Left ventricle myocardium inferior (tissue), 1 donor: ENCODE measurements at regions not wholly inside any gene's neighbourhood (a gene's known extent, or its start where the extent isn't known, plus 50 kb on each side); places are given as distances from the start of the nearest gene placed in this dataset.

Experiments used
- DNase-seq: peaks from one replicate; pipeline ENCODE4 v3.0.0-alpha.2; 2020
- H3K27ac ChIP-seq: fragments of 200-600 bp; replicated peaks from 2 replicates; pipeline ENCODE4 v1.8.0; 2021
- H3K27me3 ChIP-seq: fragments of 200-600 bp; 2 replicates; pipeline ENCODE4 v1.8.0; 2021; ENCODE audit warnings: low read depth
- H3K36me3 ChIP-seq: fragments of 200-600 bp; 2 replicates; pipeline ENCODE4 v1.8.0; 2021
- H3K4me1 ChIP-seq: fragments of 200-600 bp; 2 replicates; pipeline ENCODE4 v1.8.0; 2021
- H3K4me3 ChIP-seq: fragments of 200-600 bp; 2 replicates; pipeline ENCODE4 v1.8.0; 2021; ENCODE audit warnings: mild to moderate bottlenecking, moderate library complexity
- H3K9me3 ChIP-seq: fragments of 200-600 bp; replicated peaks from 2 replicates; pipeline ENCODE4 v1.8.0; 2021
- CTCF ChIP-seq: fragments of 200-600 bp; IDR thresholded peaks from 2 replicates; pipeline ENCODE4 v1.8.0; 2021; ENCODE audit warnings: antibody characterized with exemption, mild to moderate bottlenecking, borderline replicate concordance
- intact Hi-C: fragments of 100-400 bp; cut with micrococcal nuclease; formaldehyde crosslinking; loops from one replicate; pipeline ENCODE4 v1.11.0; 2022
- donor health status: DM: no; HTN: yes; CAD: no; lungs with severe emphysema.

GRCh38 chr16:86671486-86672178, 93.3 kb downstream of the FOXL1 start:
- peak overlapping the region; percentile 81 for H3K27ac ChIP-seq
- DNase-seq: no peak
- H3K4me1 ChIP-seq: peaks cover 18% of the 10 kb centered on the region
- intact Hi-C loops: no loop called here
- TF ChIP-seq CTCF: no peak
- no peaks in the 10 kb centered on the region for H3K36me3 ChIP-seq
- peaks cover 95% of the 10 kb centered on the region for H3K27me3 ChIP-seq
- no peak overlapping the region for H3K4me3 ChIP-seq
- no peaks in the 10 kb centered on the region for H3K9me3 ChIP-seq

DNA sequence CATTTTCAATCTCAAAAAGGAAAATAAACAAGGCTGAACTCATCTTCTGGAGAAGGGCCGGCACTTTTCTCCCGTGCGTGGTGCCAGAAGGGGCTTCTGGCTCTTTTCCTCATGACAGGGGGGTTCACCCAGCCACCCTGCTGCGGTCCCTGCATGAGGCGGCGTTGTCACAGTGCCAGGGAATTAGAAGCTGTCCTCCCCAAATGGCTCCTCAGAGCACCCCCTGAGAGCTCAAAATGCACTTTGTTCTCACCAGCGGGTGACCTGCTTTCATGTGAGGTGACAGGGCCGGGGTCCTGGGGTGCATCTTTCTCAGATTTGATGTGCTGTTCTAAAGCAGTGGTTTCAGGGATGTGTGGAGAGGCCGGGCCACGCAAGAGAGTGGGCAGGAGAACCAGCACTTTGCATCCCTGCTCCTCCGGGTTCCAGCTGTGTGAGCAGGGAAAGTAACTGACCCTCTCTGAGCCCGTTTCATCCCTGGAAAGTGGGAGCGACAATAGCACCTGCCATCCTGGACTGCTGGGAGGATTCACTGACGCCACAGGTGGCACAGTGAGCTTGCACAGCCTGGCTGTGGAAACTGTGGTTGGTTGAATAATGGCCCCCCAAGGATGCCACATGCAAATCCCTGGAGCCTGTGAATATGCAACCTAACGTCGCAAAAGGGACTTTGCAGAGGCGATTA, 94.0 kb downstream of the FOXL1 start:
- no peak for DNase-seq
- Histone ChIP-seq H3K4me1 (peaks cover 18% of the 10 kb centered on the region), H3K36me3 (no peaks in the 10 kb centered on the region), H3K4me3 (no peak overlapping the region), H3K9me3 (no peaks in the 10 kb centered on the region), H3K27ac (peak overlapping the region; percentile 81), H3K27me3 (peaks cover 92% of the 10 kb centered on the region)
- intact Hi-C loops: no loop called here
- TF ChIP-seq CTCF: no peak

DNA sequence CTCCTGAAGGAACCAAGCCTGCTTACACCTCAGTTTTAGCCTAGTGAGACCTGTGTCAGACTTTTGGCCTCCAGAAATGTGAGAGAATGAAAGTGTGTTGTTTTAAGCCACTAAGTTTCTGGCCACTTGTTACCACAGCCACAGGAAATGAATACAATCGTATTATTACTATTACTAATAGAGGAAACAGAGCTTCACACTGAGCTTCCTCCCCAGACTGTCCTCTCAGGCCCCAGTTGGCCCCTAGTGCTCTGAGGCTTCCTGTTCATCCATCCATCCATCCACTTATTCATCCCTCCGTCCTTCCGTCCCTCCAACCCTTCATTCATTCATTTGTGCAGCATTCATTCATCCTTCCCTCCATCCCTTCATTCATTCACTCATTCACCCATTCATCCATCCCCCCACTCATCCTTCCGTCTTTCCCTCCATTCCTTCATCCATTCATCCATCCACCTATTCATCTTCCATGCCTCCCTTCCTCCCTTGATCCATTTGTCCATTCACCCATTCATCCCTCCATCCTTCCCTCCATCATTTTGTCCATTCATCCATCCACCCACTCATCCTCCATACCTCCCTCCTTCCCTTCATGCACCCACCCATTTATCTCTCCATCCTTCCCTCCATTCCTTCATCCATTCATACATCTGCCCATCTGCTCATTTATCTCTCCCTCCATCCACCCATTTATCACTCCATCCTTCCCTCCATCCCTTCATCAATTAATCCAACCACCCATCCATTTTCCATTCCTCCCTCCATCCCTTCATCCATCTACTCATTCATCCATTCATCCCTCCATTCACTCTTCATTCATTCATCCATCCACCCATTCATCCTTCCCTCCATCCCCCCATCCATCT, 95.0 kb downstream of the FOXL1 start:
- Histone ChIP-seq H3K27ac (no peak overlapping the region), H3K4me3 (no peak overlapping the region), H3K4me1 (peaks cover 14% of the 10 kb centered on the region), H3K9me3 (no peaks in the 10 kb centered on the region), H3K36me3 (no peaks in the 10 kb centered on the region), H3K27me3 (peaks cover 90% of the 10 kb centered on the region)
- no peak for TF ChIP-seq CTCF
- intact Hi-C loops: no loop called here
- DNase-seq: no peak

DNA sequence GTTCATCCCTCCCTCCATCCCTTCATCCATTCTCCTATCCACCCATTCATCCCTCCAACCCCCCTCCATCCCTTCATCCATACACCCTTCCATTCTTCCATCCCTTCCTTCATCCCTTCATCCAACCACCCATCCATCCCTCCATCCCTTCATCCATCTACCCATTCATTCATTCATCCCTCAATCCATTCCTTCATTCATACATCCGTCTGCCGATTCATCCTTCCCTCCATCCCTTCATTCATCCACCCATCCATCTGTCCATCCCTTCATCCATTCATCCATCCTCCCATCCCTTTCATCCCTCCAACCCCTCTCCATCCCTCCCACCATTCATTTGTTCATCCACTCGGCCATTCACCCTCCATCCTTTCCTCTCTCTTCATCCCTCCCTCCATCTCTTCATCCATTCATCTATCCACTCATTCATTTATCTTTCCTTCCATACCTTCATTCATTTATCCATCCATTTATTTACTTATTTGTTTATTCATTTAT, 95.7 kb downstream of the FOXL1 start:
- DNase-seq: no peak
- H3K36me3 ChIP-seq: no peaks in the 10 kb centered on the region
- intact Hi-C loops: no loop called here
- no peak overlapping the region for H3K27ac ChIP-seq
- H3K4me1 ChIP-seq: peaks cover 7% of the 10 kb centered on the region
- H3K27me3 ChIP-seq: peaks cover 83% of the 10 kb centered on the region
- H3K9me3 ChIP-seq: no peaks in the 10 kb centered on the region
- no peak for TF ChIP-seq CTCF
- H3K4me3 ChIP-seq: no peak overlapping the region

DNA sequence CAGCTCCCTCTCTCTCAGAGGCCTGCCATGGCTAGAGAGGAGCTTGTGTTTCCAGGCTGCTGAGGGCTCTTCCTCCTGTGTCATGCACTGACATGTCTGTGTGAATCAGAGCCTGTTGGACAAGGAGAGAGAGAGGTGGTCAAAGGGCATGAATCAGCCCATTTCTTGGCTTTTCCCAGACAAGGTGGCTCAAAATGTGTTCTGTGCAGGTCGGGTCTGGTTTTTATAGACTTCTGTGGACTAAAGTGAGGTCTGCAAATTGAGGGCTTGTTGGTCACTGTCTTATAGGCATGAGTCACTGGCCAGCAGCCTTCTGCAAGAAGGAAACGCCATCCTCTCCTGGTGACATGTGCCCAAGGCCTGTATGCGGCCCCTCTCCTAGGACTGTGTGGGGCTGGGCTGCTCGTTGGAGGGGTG, 97.9 kb downstream of the FOXL1 start:
- no peaks in the 10 kb centered on the region for H3K36me3 ChIP-seq
- peaks cover 8% of the 10 kb centered on the region for H3K4me1 ChIP-seq
- peaks cover 81% of the 10 kb centered on the region for H3K27me3 ChIP-seq
- intact Hi-C loops: no loop called here
- DNase-seq: no peak
- H3K27ac ChIP-seq: no peak overlapping the region
- TF ChIP-seq CTCF: no peak
- no peaks in the 10 kb centered on the region for H3K9me3 ChIP-seq
- no peak overlapping the region for H3K4me3 ChIP-seq
